ENCODE measurements at regions not wholly inside any gene's neighbourhood (a gene's known extent, or its start where the extent isn't known, plus 50 kb on each side); places are given as distances from the start of the nearest gene placed in this dataset.

DNA sequence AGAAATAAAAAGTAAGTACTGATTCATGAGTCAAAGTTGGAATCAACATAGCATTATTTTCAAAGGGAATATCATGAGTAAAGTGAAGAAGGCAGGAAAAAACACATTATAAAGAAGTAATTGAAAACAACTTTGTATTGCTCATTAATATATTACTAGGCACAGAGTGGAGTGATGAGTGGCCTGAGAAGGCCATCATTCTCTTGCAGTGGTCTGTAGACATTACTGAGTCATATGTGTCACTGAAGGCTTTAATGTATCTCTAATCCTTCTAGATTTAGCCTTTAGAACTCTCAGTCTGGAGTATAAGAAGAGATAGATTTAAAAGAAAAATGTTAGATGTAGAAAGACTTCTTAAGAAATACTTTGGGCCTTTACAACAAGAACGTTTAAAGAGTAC, 881.4 kb downstream of the DNAH5 start:
- TF ChIP-seq CTCF (IDR thresholded peaks at IDR 0.05 in 8 of 11, conservative IDR thresholded peaks at IDR 0.05 in 3 of 11) (no peak), POLR2A (IDR thresholded peaks at IDR 0.05) (no peak)
